GM19043 (cell line): ENCODE measurements at regions not wholly inside any gene's neighbourhood (a gene's known extent, or its start where the extent isn't known, plus 50 kb on each side); places are given as distances from the start of the nearest gene placed in this dataset.
"Not testable (repeated sequence)": the region's sequence is repeated elsewhere in the genome, so short reads cannot be mapped to it uniquely, and the experiment has no call there.

Experiments used
- ATAC-seq: cut with Tn5 transposase; IDR thresholded peaks from one replicate; pipeline ENCODE4 v1.9.1; 2021; ENCODE audit warnings: low read depth; ENCODE audit not compliant: unreplicated experiment

- ATAC-seq, result no peak
Observed at GRCh38 chr10:34957531-34957930, 132.6 kb downstream of the CUL2 start.

- ATAC-seq, result no peak
Observed at GRCh38 chr10:34956756-34957155, 133.4 kb downstream of the CUL2 start.

- no peak for ATAC-seq
Observed at GRCh38 chr10:34955391-34955790, 134.8 kb downstream of the CUL2 start.

- no peak for ATAC-seq
Observed at GRCh38 chr10:34954142-34954541, 136.0 kb downstream of the CUL2 start.

- not testable (repeated sequence) for ATAC-seq
Observed at GRCh38 chr10:34951263-34951887, 136.3 kb upstream of the PARD3 start.

GRCh38 chr10:34945951-34946522 lies 130.9 kb upstream of the PARD3 start:
- ATAC-seq, result not testable (repeated sequence)

- peak; percentile 58 for ATAC-seq
Observed at GRCh38 chr10:34941471-34942357, 126.6 kb upstream of the PARD3 start.

GRCh38 chr10:34940436-34940835 lies 125.3 kb upstream of the PARD3 start:
- no peak for ATAC-seq

- no peak for ATAC-seq
Observed at GRCh38 chr10:34938399-34938670, 123.2 kb upstream of the PARD3 start.

- ATAC-seq, result not testable (repeated sequence)
Observed at GRCh38 chr10:34937643-34938398, 122.7 kb upstream of the PARD3 start.

- ATAC-seq, result no peak
Observed at GRCh38 chr10:34936061-34936460, 121.0 kb upstream of the PARD3 start.

- ATAC-seq, result no peak
Observed at GRCh38 chr10:34933676-34934075, 118.6 kb upstream of the PARD3 start.

GRCh38 chr10:34932235-34932634 lies 117.1 kb upstream of the PARD3 start:
- ATAC-seq, result no peak

GRCh38 chr10:34931216-34931615 lies 116.1 kb upstream of the PARD3 start:
- no peak for ATAC-seq

- no peak for ATAC-seq
Observed at GRCh38 chr10:34922138-34922537, 107.0 kb upstream of the PARD3 start.

GRCh38 chr10:34920578-34920977 lies 105.5 kb upstream of the PARD3 start:
- ATAC-seq, result no peak

- ATAC-seq, result no peak
Observed at GRCh38 chr10:34918776-34919315, 103.8 kb upstream of the PARD3 start.

- no peak for ATAC-seq
Observed at GRCh38 chr10:34918060-34918775, 103.1 kb upstream of the PARD3 start.

GRCh38 chr10:34916314-34916713 lies 101.2 kb upstream of the PARD3 start:
- no peak for ATAC-seq

GRCh38 chr10:34912771-34913170 lies 97.7 kb upstream of the PARD3 start:
- ATAC-seq, result no peak
